Right lobe of liver (tissue), 6 donors: ENCODE measurements at regions not wholly inside any gene's neighbourhood (a gene's known extent, or its start where the extent isn't known, plus 50 kb on each side); places are given as distances from the start of the nearest gene placed in this dataset.

ENCODE experiments used
- ATAC-seq, 4 donors: fragments of 200-7000 bp; cut with Tn5 transposase; one replicate each; pipeline ENCODE4 v1.9.1; 2020; ENCODE audit warnings: mild to moderate bottlenecking in 4 of 4, moderate library complexity in 4 of 4
- DNase-seq, 3 donors: peaks; one replicate each; pipeline ENCODE4 v3.0.0-alpha.2; 2020
- H3K27ac ChIP-seq, 3 donors: fragments of 200-600 bp; one replicate each; pipeline ENCODE4 v1.8.0; 2022
- H3K27me3 ChIP-seq, 2 donors: fragments of 200-600 bp; one replicate each; pipeline ENCODE4 v1.8.0; 2022
- H3K36me3 ChIP-seq, 4 donors: fragments of 200-600 bp; sonication (generic) in 1 of 4; one replicate each; pipeline versions ENCODE4 v1.5.1 to v1.8.0; 2017 to 2022; ENCODE audit warnings: control low read depth in 1 of 4
- H3K4me1 ChIP-seq, 4 donors: fragments of 200-600 bp; sonication (generic) in 1 of 4; one replicate each; pipeline versions ENCODE4 v1.5.1 to v1.8.0; 2017 to 2022; ENCODE audit warnings: control low read depth in 1 of 4
- H3K4me3 ChIP-seq, 3 donors: fragments of 200-600 bp; one replicate each; pipeline ENCODE4 v1.8.0; 2022
- H3K9me3 ChIP-seq, 4 donors: fragments of 200-600 bp; sonication (generic) in 1 of 4; one replicate each; pipeline versions ENCODE4 v1.5.1 to v1.8.0; 2017 to 2022; ENCODE audit warnings: control low read depth in 1 of 4
- CTCF ChIP-seq, 4 donors: fragments of 200-600 bp in 3 of 4; fragments of 450-650 bp in 1 of 4; IDR thresholded peaks; one replicate each; pipeline versions ENCODE4 v1.5.1 to v1.8.0; 2016 to 2022; ENCODE audit warnings: antibody characterized with exemption in 4 of 4, mild to moderate bottlenecking in 2 of 4
- POLR2A ChIP-seq: fragments of 450-650 bp; IDR thresholded peaks from one replicate; pipeline ENCODE4 v1.6.1; 2017; ENCODE audit warnings: antibody characterized with exemption, mild to moderate bottlenecking
- WGBS: methylation state at CpG from one replicate; pipeline ENCODE4 v1.1.6; 2018; ENCODE audit warnings: low coverage, low lambda C conversion rate; ENCODE audit not compliant: insufficient coverage; ENCODE audit errors: missing lambda C conversion rate; 5-methylcytosine and 5-hydroxymethylcytosine counted together
- intact Hi-C, 2 donors: fragments of 100-400 bp; cut with DNase I; formaldehyde crosslinking; loops; one replicate each; pipeline versions ENCODE4 v1.11.2 to v1.14.1; 2022
- donor health status: DM: no; HTN: yes; CAD: no.
- donor health status: DM: no; HTN: no; CAD: no.
- donor health status: DM: no; HTN: no; CAD: no.
- donor health status: DM: no; HTN: yes; CAD: no.
- donor health status: DM: no; HTN: yes; CAD: no.

DNA sequence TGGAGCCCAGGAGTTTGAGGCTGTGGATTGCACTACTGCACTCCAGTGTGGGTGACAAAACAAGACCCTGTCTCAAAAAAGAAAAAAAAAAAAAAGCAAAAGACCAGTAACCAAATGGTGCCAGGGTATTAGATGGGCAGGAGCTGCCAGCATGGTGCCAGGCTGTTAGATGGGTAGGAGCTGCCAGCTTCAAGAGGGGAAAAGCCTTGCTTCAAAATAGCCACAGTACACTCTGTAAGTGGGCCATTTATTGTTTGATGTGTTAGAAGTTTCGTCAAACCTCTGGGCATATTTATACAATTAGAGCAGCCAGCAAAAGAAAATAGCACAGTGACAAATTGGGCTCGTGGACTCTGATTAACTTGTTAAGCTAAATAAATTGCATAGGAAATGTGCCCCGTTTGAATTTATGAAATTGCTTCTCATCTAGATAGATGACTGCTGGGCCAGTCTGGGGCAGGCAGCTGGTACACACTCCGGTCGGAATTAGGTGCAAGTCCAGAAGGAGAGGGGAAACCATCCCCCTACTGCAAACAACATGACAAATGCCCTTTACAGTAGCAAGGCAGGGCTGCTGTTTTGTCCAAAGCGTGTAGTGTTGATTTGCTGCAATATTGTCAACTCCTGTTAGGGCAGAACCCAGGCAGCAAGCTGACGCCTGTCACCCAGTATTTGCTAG, 126.3 kb upstream of the IRX3 start:
- Histone ChIP-seq H3K4me1 (peaks cover 0 to 6% (median 0%) of the 10 kb centered on the region in 4 donors), H3K27ac (no peak overlapping the region), H3K27me3 (no peaks in the 10 kb centered on the region), H3K4me3 (no peak overlapping the region), H3K36me3 (no peaks in the 10 kb centered on the region), H3K9me3 (no peaks in the 10 kb centered on the region)
- WGBS, result 59% methylated on average over 5 of the region's 7 CpGs
- intact Hi-C loops, result no loop called here
- TF ChIP-seq CTCF (IDR thresholded peaks at IDR 0.05), result no peak
- no peak for TF ChIP-seq POLR2A
- DNase-seq (no peak), ATAC-seq (no peak)

GRCh38 chr16:54412037-54412436, 125.5 kb upstream of the IRX3 start:
- no peaks in the 10 kb centered on the region for H3K9me3 ChIP-seq
- no peaks in the 10 kb centered on the region for H3K27me3 ChIP-seq
- H3K27ac ChIP-seq, result no peak overlapping the region
- intact Hi-C loops, result no loop called here
- WGBS, result 50% methylated on average over 7 of the region's 11 CpGs
- ATAC-seq (no peak), DNase-seq (no peak)
- H3K36me3 ChIP-seq, result no peaks in the 10 kb centered on the region
- H3K4me1 ChIP-seq, result no peaks in the 10 kb centered on the region
- no peak overlapping the region for H3K4me3 ChIP-seq
- TF ChIP-seq CTCF (IDR thresholded peaks at IDR 0.05), result no peak
- TF ChIP-seq POLR2A, result no peak

- Histone ChIP-seq H3K27me3 (no peaks in the 10 kb centered on the region), H3K4me1 (no peaks in the 10 kb centered on the region), H3K4me3 (no peak overlapping the region), H3K9me3 (no peaks in the 10 kb centered on the region), H3K27ac (no peak overlapping the region), H3K36me3 (no peaks in the 10 kb centered on the region)
- peak in 3 of 4 donors; percentile 23 to 49 (median 28) for ATAC-seq
- no peak for TF ChIP-seq POLR2A
- TF ChIP-seq CTCF (IDR thresholded peaks at IDR 0.05), result no peak
- no peak for DNase-seq
- intact Hi-C loops, result no loop called here
- 51% methylated on average over 9 of the region's 11 CpGs for WGBS
These were observed 125.0 kb upstream of the IRX3 start for GRCh38 chr16:54411544-54411943.

DNA sequence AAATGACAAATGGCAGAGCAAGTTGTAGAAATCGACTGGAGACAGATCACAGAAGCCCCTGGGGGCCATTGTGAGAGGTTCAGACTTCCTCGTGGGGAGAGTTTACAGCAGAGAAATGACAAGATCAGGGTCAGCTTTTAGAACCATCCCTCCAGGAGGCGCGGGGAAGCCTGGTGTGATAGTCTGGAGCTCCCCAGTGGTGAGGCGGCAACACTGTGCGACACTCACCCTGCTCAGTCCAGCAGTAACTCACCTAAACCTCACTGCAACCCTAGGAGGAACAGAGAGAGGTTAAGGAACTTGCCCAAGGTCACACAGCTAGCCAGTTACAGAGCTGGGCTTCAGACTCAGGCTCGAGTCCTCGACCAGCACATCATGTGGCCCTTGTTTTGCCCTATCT, 123.4 kb upstream of the IRX3 start:
- Histone ChIP-seq H3K27ac (no peak overlapping the region), H3K36me3 (no peaks in the 10 kb centered on the region), H3K4me3 (no peak overlapping the region), H3K4me1 (no peaks in the 10 kb centered on the region), H3K9me3 (no peaks in the 10 kb centered on the region), H3K27me3 (no peaks in the 10 kb centered on the region)
- TF ChIP-seq CTCF (IDR thresholded peaks at IDR 0.05) (no peak), POLR2A (no peak)
- WGBS, result 82% methylated on average over 5 of the region's 8 CpGs
- intact Hi-C loops, result no loop called here
- ATAC-seq (no peak), DNase-seq (no peak)

- H3K4me3 ChIP-seq, result no peak overlapping the region
- no peaks in the 10 kb centered on the region for H3K4me1 ChIP-seq
- no peak overlapping the region for H3K27ac ChIP-seq
- no peaks in the 10 kb centered on the region for H3K36me3 ChIP-seq
- H3K27me3 ChIP-seq, result no peaks in the 10 kb centered on the region
- ATAC-seq, result no peak
- WGBS, result 74% methylated on average over 3 of the region's 3 CpGs
- no peak for TF ChIP-seq CTCF (IDR thresholded peaks at IDR 0.05)
- TF ChIP-seq POLR2A, result no peak
- no peaks in the 10 kb centered on the region for H3K9me3 ChIP-seq
- DNase-seq, result no peak
- intact Hi-C loops, result no loop called here
These were observed 121.0 kb upstream of the IRX3 start for GRCh38 chr16:54407596-54407995.
